ENCODE measurements at regions not wholly inside any gene's neighbourhood (a gene's known extent, or its start where the extent isn't known, plus 50 kb on each side); places are given as distances from the start of the nearest gene placed in this dataset.

GRCh38 chr4:11119474-11119873, 309.2 kb downstream of the HS3ST1 start (continued):
- TF ChIP-seq PHF8 (conservative IDR thresholded peaks at IDR 0.05; ENCODE audit: low read depth, low read length) = no peak

- Histone ChIP-seq H3K56ac (replicated peaks; ENCODE audit: insufficient read length, low read depth, low read length) (no peak overlapping the region), H4K8ac (ENCODE audit: extremely low read depth, insufficient read depth, low read length) (no peak overlapping the region), H3K4me3 (ENCODE audit: extremely low read depth in 1 of 4, insufficient read depth in 2 of 4, low read depth in 3 of 4, low read length in 4 of 4) (no peak overlapping the region), H2AFZ (ENCODE audit: low read length) (no peak overlapping the region), H4K5ac (ENCODE audit: insufficient read length, low read depth, low read length) (no peak overlapping the region), H4K20me1 (replicated peaks in 1 of 2; ENCODE audit: control insufficient read depth in 1 of 2, insufficient read depth in 2 of 2, low read length in 2 of 2) (no peaks in the 10 kb centered on the region), H3K4ac (replicated peaks; ENCODE audit: insufficient read length, low read depth, low read length) (no peak overlapping the region), H3K4me2 (ENCODE audit: insufficient read depth in 1 of 2, low read depth in 2 of 2, low read length in 2 of 2) (no peak overlapping the region), H2BK15ac (ENCODE audit: low read length) (no peak overlapping the region), H2BK5ac (ENCODE audit: low read depth, low read length) (no peak overlapping the region), H3K9me3 (ENCODE audit: insufficient read depth in 2 of 2, low read depth in 1 of 2, low read length in 1 of 2) (no peaks in the 10 kb centered on the region; a peak in 1 of 4 replicates), H2BK12ac (ENCODE audit: low read depth, low read length) (no peak overlapping the region), H3K4me1 (replicated peaks in 1 of 4; ENCODE audit: control insufficient read depth in 3 of 4, insufficient read depth in 4 of 4, low read length in 3 of 4) (peaks cover 0 to 3% (median 0%) of the 10 kb centered on the region in 4 experiments; a peak in 2 of 7 replicates), H4K91ac (replicated peaks; ENCODE audit: insufficient read length, low read length) (no peak overlapping the region), H3K23me2 (ENCODE audit: low read depth, low read length) (no peaks in the 10 kb centered on the region), H2AK5ac (ENCODE audit: low read depth, low read length) (no peak overlapping the region), H2BK120ac (replicated peaks; ENCODE audit: low read depth, low read length) (no peak overlapping the region), H3K18ac (ENCODE audit: extremely low read depth, low read length) (no peak overlapping the region), H3K9ac (replicated peaks in 1 of 4; ENCODE audit: extremely low read depth in 1 of 4, low read depth in 3 of 4, low read length in 3 of 4) (no peak overlapping the region), H3K23ac (ENCODE audit: insufficient read length) (no peak overlapping the region), H3K79me2 (ENCODE audit: control insufficient read depth in 1 of 2, insufficient read depth in 2 of 2, low read length in 2 of 2) (no peaks in the 10 kb centered on the region), H3K14ac (ENCODE audit: insufficient read length) (no peak overlapping the region), H3K36me3 (ENCODE audit: control insufficient read depth in 2 of 4, insufficient read depth in 4 of 4, low read length in 3 of 4) (no peaks in the 10 kb centered on the region), H3K27ac (ENCODE audit: low read depth, low read length) (no peak overlapping the region), H3K79me1 (ENCODE audit: low read depth, low read length) (no peaks in the 10 kb centered on the region), H3K27me3 (replicated peaks in 1 of 4; ENCODE audit: control insufficient read depth in 3 of 4, extremely low read depth in 1 of 4, insufficient read depth in 3 of 4, low read length in 3 of 4) (no peaks in the 10 kb centered on the region), H2BK20ac (ENCODE audit: low read length) (no peak overlapping the region)
- FAIRE-seq (no peak), DNase-seq (ENCODE audit: low read depth in 1 of 2, low spot score in 2 of 2) (no peak)
- ChIA-PET CTCF (ENCODE audit: partially characterized antibody) (no interaction called here), POLR2A (ENCODE audit: partially characterized antibody) (no interaction called here)
- WGBS, 2 experiments (ENCODE audit: extremely low coverage in 1 of 2, insufficient coverage in 1 of 2, insufficient read length in 1 of 2, insufficient replicate concordance in 2 of 2, low coverage in 1 of 2, low lambda C conversion rate in 2 of 2, missing lambda C conversion rate in 1 of 2) = 90% methylated on average over 2 of the region's 2 CpGs; no CpG with 5 or more reads in 1 of the 2 experiments
- TF ChIP-seq RXRA (IDR thresholded peaks at IDR 0.05; ENCODE audit: insufficient read depth, low read depth, low read length) (no peak), CHD1 (IDR thresholded peaks at IDR 0.05; ENCODE audit: low read depth, low read length) (no peak), RAD21 (IDR thresholded peaks at IDR 0.05 in 1 of 2, conservative IDR thresholded peaks at IDR 0.05 in 1 of 2; ENCODE audit: low read depth in 2 of 2, low read length in 2 of 2) (no peak), ATF3 (IDR thresholded peaks at IDR 0.05; ENCODE audit: insufficient read depth, low read depth, low read length) (no peak), TCF12 (IDR thresholded peaks at IDR 0.05; ENCODE audit: low read depth, low read length) (no peak), CTCF (IDR thresholded peaks at IDR 0.05; ENCODE audit: control extremely low read depth in 1 of 3, insufficient read depth in 1 of 3, low read depth in 1 of 3, low read length in 3 of 3) (no peak), TAF1 (IDR thresholded peaks at IDR 0.05; ENCODE audit: low read depth, low read length) (no peak), CBX8 (IDR thresholded peaks at IDR 0.05; ENCODE audit: borderline replicate concordance, low read depth, low read length) (no peak), SIX5 (IDR thresholded peaks at IDR 0.05; ENCODE audit: low read depth, low read length) (no peak)
Observed at GRCh38 chr4:11118513-11118912, 310.2 kb downstream of the HS3ST1 start.

Measured in H1 (cell line).